HG03460 (cell line): ENCODE measurements at regions not wholly inside any gene's neighbourhood (a gene's known extent, or its start where the extent isn't known, plus 50 kb on each side); places are given as distances from the start of the nearest gene placed in this dataset.

Experiments
- ATAC-seq: cut with Tn5 transposase; IDR thresholded peaks from one replicate; pipeline ENCODE4 v1.9.1; 2021; ENCODE audit not compliant: unreplicated experiment

GRCh38 chr20:21796059-21796458 is 90.6 kb downstream of the PAX1 start:
- no peak for ATAC-seq

- ATAC-seq, result no peak
Observed at GRCh38 chr20:21788082-21788481, 82.6 kb downstream of the PAX1 start.

GRCh38 chr20:21781446-21782075 is 76.1 kb downstream of the PAX1 start:
- no peak for ATAC-seq

GRCh38 chr20:21780528-21780927 is 75.1 kb downstream of the PAX1 start:
- ATAC-seq, result no peak
